Keratinocyte (primary cell): ENCODE measurements at regions not wholly inside any gene's neighbourhood (a gene's known extent, or its start where the extent isn't known, plus 50 kb on each side); places are given as distances from the start of the nearest gene placed in this dataset.

Experiments used
- DNase-seq: peaks from one replicate; pipeline ENCODE4 v3.0.0-alpha.2; 2011; ENCODE audit warnings: low read depth, missing footprints, low spot score
- FAIRE-seq: peaks from 2 replicates; lab custom pipeline; 2011; peaks lifted over from hg19 to GRCh38; lab: Jason Lieb, UNC
- H2AFZ ChIP-seq: 2 replicates; pipeline ENCODE4 v1.6.0; 2012; ENCODE audit warnings: low read length, control low read depth, inconsistent platforms; ENCODE audit not compliant: control insufficient read depth
- H3K27ac ChIP-seq: 2 replicates; pipeline ENCODE4 v1.5.1; 2011; ENCODE audit warnings: low read length; ENCODE audit not compliant: control insufficient read depth, insufficient read depth
- H3K27me3 ChIP-seq: 3 replicates; pipeline ENCODE4 v1.6.0; 2011; ENCODE audit warnings: low read length; ENCODE audit not compliant: control insufficient read depth, insufficient read depth; ENCODE audit errors: extremely low read depth
- H3K36me3 ChIP-seq, 2 experiments: 2 replicates in 1 of 2; 3 replicates in 1 of 2; pipeline ENCODE4 v1.5.1; 2011; ENCODE audit warnings: low read length in 2 of 2, mild to moderate bottlenecking in 1 of 2; ENCODE audit not compliant: control insufficient read depth in 2 of 2, insufficient read depth in 2 of 2; ENCODE audit errors: extremely low read depth in 1 of 2
- H3K4me1 ChIP-seq: 3 replicates; pipeline ENCODE4 v1.5.1; 2011; ENCODE audit warnings: low read length; ENCODE audit not compliant: control insufficient read depth, insufficient read depth; ENCODE audit errors: extremely low read depth
- H3K4me2 ChIP-seq: 3 replicates; pipeline ENCODE4 v1.6.0; 2011; ENCODE audit warnings: low read depth, low read length; ENCODE audit not compliant: control insufficient read depth, insufficient read depth; ENCODE audit errors: extremely low read depth
- H3K4me3 ChIP-seq, 3 experiments: fragments of 200-600 bp in 1 of 3; sonication (generic) in 1 of 3; 2 replicates in 2 of 3; 3 replicates in 1 of 3; pipeline ENCODE4 v1.5.1; 2011 to 2016; ENCODE audit warnings: low read length in 3 of 3, mild to moderate bottlenecking in 3 of 3, control low read depth in 2 of 3, inconsistent platforms in 1 of 3, low read depth in 1 of 3, mixed read lengths in 1 of 3, mixed run types in 1 of 3, moderate library complexity in 1 of 3; ENCODE audit not compliant: control insufficient read depth in 2 of 3, insufficient read depth in 2 of 3; ENCODE audit errors: extremely low read depth in 1 of 3
- H3K79me2 ChIP-seq: 2 replicates; pipeline ENCODE4 v1.6.0; 2012; ENCODE audit warnings: low read length; ENCODE audit not compliant: control insufficient read depth, insufficient read depth
- H3K9ac ChIP-seq: 3 replicates; pipeline ENCODE4 v1.6.0; 2011; ENCODE audit warnings: low read length; ENCODE audit not compliant: control insufficient read depth, insufficient read depth; ENCODE audit errors: extremely low read depth
- H3K9me1 ChIP-seq: 3 replicates; pipeline ENCODE4 v1.6.0; 2011; ENCODE audit warnings: low read length; ENCODE audit not compliant: control insufficient read depth, insufficient read depth; ENCODE audit errors: extremely low read depth
- H3K9me3 ChIP-seq: 2 replicates; pipeline ENCODE4 v1.5.1; 2012; ENCODE audit warnings: low read depth, low read length; ENCODE audit not compliant: control insufficient read depth
- H4K20me1 ChIP-seq: 3 replicates; pipeline ENCODE4 v1.6.0; 2011; ENCODE audit warnings: low read length; ENCODE audit not compliant: control insufficient read depth, insufficient read depth; ENCODE audit errors: extremely low read depth
- EZH2 ChIP-seq: IDR thresholded peaks from one replicate; pipeline ENCODE4 v1.6.1; 2012; ENCODE audit warnings: inconsistent platforms, mild to moderate bottlenecking, low read length, moderate library complexity
- dilution Hi-C: fragments of 300-500 bp; cut with MboI; formaldehyde crosslinking; loops from one replicate; pipeline ENCODE4 v1.7.0; 2020; ENCODE audit warnings: low sequenced_read_pairs; ENCODE audit not compliant: extremely low pct_ligation_motif_present
- TF ChIP-seq, protein P1 (sequence below), 3 experiments: IDR thresholded peaks in 1 of 3; conservative IDR thresholded peaks in 1 of 3; optimal IDR thresholded peaks in 1 of 3; 2 replicates in 2 of 3; 3 replicates in 1 of 3; pipeline versions ENCODE3 to v1.5.1; 2011; ENCODE audit warnings: low read length in 3 of 3, mild to moderate bottlenecking in 3 of 3, moderate library complexity in 2 of 3, control low read depth in 1 of 3, inconsistent platforms in 1 of 3; ENCODE audit not compliant: insufficient read depth in 2 of 3; ENCODE audit errors: extremely low read depth in 1 of 3

DNA sequence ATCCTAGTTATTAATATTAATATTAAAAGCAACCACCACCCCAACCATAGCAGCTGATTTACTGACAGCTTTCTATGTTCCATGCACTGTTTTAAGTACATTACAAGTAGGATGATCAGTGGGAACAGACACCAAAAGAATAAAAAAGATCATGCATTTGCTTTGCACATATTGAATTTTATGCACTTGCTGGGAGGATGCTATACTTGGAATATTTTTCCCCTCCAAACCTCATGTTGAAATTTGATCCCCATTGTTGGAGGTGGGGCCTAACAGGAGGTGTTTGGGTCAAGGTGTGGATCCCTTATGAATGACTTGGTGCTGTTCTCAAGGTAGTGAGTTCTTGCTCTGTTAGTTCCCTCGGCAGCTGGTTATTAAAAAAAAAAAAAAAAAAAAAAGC is 178.9 kb upstream of the MYLIP start:
- dilution Hi-C loops: no loop called here
- Histone ChIP-seq H3K4me3 (no peak overlapping the region), H3K4me1 (peaks cover 24% of the 10 kb centered on the region), H2AFZ (no peak overlapping the region), H3K9me1 (no peaks in the 10 kb centered on the region), H3K36me3 (no peaks in the 10 kb centered on the region), H3K9me3 (no peaks in the 10 kb centered on the region), H3K27me3 (no peaks in the 10 kb centered on the region), H3K27ac (no peak overlapping the region), H3K9ac (no peak overlapping the region), H4K20me1 (no peaks in the 10 kb centered on the region), H3K79me2 (no peaks in the 10 kb centered on the region), H3K4me2 (no peak overlapping the region)
- DNase-seq (no peak), FAIRE-seq (no peak)
- TF ChIP-seq EZH2: no peak
- TF ChIP-seq, protein P1, sequence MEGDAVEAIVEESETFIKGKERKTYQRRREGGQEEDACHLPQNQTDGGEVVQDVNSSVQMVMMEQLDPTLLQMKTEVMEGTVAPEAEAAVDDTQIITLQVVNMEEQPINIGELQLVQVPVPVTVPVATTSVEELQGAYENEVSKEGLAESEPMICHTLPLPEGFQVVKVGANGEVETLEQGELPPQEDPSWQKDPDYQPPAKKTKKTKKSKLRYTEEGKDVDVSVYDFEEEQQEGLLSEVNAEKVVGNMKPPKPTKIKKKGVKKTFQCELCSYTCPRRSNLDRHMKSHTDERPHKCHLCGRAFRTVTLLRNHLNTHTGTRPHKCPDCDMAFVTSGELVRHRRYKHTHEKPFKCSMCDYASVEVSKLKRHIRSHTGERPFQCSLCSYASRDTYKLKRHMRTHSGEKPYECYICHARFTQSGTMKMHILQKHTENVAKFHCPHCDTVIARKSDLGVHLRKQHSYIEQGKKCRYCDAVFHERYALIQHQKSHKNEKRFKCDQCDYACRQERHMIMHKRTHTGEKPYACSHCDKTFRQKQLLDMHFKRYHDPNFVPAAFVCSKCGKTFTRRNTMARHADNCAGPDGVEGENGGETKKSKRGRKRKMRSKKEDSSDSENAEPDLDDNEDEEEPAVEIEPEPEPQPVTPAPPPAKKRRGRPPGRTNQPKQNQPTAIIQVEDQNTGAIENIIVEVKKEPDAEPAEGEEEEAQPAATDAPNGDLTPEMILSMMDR (optimal IDR thresholded peaks at IDR 0.05 in 1 of 3, IDR thresholded peaks at IDR 0.05 in 1 of 3, conservative IDR thresholded peaks at IDR 0.05 in 1 of 3; ENCODE audit: extremely low read depth in 1 of 3, insufficient read depth in 2 of 3, low read length in 3 of 3): no peak

DNA sequence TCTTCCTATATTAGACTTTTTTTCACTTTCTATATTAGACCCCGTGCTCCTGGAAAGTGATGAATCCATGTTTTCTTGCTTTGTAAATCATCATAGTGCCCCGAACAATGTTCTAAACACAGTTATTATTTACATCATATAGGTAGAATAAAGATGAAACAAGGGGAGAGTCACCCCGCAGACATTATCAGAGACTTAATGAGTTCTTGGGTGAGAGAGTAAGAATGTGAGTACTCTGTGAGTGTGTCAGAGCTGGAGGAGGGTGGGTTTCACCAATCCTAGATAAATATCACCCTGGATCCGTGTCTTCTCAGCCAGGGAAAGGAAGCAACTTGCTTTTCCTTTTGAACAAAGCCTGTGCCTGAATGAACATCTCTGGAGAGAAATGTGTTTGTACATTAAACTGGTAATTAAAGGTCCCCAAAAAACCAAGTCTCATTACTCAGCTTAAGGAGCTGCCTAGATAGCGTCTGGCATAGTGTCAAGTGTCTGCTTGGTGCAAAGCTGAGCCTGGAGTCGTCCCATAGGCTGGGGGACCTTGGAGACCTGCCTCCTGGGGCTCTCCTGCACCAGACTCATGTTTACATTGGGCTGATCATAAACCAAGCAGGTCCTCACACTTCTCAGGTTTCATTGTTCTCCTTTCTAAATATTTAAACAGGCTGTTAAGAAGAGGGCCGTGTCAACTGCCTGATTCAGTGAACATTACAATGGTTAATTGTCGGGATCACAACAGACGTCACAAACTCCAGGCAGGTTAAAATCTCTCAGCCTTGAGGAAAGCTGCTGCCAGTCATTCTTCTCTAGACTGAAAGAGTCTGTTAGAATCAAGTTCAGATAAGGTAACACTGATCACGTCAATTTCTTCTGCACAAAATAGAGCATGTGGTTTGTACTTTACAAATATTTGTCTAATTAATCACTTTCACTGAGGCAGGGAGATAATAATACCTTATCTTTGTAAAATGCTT is 179.7 kb upstream of the MYLIP start:
- no peak for DNase-seq
- Histone ChIP-seq H3K4me2 (no peak overlapping the region), H3K4me3 (no peak overlapping the region), H3K79me2 (no peaks in the 10 kb centered on the region), H3K9ac (no peak overlapping the region), H3K27ac (no peak overlapping the region), H3K9me3 (no peaks in the 10 kb centered on the region), H3K4me1 (peaks cover 26% of the 10 kb centered on the region), H3K27me3 (no peaks in the 10 kb centered on the region), H4K20me1 (no peaks in the 10 kb centered on the region), H3K9me1 (no peaks in the 10 kb centered on the region), H2AFZ (no peak overlapping the region), H3K36me3 (no peaks in the 10 kb centered on the region)
- FAIRE-seq: no peak
- TF ChIP-seq, protein P1 (optimal IDR thresholded peaks at IDR 0.05 in 1 of 3, IDR thresholded peaks at IDR 0.05 in 1 of 3, conservative IDR thresholded peaks at IDR 0.05 in 1 of 3; ENCODE audit: extremely low read depth in 1 of 3, insufficient read depth in 2 of 3, low read length in 3 of 3): no peak
- no peak for TF ChIP-seq EZH2
- dilution Hi-C loops: no loop called here
